NCI-H1694 (cell line): ENCODE measurements at regions not wholly inside any gene's neighbourhood (a gene's known extent, or its start where the extent isn't known, plus 50 kb on each side); places are given as distances from the start of the nearest gene placed in this dataset.

Experiments used
- DNase-seq: peaks from one replicate; lab custom pipeline; 2025; lab: John Stamatoyannopoulos, UW

DNA sequence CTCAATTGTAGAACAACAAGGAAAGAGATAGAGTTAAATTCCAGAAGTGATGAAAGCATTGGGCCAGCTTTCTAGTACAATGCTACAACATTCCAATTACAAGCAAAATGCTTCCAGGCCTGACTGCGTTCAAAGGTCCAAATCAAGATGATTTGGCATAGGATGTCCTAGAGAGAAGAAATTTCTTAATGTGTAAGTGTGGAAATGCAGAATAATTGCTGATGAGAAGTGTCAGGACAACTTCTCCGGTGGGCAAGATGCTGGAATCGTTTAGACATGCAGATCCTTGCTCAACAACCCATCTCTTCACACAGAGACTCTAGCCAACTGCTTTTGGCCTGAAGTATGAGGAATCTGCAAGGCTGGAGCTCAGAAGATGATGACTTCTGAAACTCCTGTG is 71.1 kb upstream of the PDZRN3 start:
- DNase-seq, result no peak

DNA sequence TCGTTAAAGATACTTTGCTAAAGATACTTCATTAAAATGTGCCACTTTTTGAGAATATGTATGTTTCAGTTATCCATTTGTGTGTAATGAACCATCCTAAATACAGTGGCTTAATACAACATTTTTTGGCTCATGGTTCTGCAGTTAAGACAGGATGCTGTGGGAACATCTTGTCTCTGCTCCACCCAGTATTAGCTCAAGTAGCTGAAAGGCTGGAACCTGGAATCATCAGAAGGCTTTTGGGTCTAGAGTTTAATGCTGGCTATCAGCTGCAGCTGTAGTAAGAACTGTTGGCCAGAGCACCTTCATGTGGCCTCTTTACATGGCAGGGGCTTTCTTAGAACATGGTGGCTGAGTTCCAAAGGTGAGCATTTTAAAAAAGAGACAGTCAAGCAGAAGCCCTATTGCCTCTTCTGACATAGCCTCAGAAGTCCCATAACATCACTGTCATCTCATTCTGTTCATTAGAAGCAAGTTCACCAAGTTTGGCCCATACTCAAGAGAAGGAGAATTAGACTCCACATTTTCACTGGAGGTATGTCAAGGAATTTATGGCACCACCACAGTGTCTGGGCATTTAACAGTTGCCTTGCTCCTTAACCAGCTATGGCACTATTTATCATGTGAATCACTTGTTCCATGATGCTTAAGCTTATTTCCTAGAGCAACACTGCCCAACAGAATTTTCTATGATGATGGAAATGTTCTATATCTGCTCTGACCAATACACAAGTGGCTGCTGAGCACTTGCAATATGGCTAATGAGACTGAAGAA is 70.4 kb upstream of the PDZRN3 start:
- no peak for DNase-seq

DNA sequence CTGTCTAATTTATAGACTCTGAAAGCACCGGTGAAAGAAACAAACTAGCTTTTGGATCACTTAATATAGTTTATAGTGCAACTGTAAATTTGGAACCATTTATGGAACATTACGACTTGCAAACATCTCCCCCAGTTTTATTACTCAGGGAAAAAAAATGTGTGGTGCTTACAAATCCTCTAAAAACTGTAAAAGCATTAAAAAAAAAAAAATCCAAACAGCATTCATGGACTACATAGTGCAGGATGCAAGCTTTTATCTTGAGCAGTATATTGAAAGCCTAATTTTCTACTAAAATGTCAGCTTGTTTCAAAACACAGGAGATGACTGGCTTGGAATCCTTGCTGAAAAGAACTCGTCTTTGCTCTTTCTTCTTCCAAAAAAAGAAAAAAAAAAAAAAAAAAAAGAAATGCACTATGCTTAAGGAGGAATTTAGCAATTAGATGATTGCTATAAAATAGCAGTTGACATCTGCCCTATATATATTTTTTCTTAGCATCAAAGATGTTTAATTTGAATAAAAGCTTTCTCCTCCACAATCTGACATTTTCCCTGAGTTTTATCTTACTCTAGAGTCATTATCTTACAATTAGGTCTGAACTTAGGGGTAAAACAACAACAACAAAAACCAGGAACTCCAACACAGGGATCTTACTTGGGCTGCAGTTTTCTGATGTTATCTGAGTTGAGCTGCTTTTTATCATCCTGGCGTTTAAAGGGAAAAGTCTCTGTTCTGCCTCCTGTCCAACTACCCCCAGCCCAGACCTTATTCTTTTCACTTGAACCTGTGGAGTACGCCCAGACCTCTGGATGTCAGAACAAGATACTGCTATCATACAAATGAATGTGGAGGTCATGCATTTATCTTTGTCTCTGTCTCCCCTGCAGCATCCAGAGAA is 62.6 kb upstream of the PDZRN3 start:
- no peak for DNase-seq

DNA sequence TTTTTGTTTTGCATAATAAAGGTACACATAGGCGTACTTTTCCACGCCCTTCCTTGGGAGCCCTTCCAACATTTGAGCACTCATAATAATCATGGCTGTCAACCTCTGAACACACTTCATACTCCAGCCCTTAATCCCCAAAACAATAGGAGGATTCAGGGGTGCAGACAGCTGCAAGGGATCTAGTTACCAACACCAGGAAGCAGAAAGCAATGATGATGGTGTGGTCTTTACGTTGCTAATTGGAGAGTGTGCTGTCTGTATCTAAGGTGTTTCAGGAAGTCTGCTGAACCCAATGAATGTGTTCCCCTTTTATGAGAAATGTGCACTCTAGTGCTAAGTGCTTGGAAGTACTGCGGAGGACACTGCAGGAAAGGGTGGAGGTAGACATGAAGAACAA is 60.3 kb upstream of the PDZRN3 start:
- no peak for DNase-seq

DNA sequence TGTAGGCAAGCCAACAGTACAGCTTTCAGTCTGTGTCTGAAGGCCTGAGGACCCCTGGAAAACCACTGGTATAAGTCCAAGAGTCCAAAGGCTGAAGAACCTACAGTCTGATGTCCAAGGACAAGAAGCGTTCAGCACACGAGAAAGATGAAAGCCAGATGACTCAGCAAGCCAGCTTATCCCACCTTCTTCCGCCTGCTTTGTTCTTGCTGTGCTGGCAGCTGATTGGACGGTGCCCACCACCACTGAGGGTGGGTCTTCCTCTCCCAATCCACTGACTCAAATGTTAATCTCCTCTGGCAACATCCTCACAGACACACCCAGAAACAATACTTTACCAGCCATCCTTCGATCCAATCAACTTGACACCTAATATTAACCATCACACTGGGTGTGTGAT is 59.0 kb upstream of the PDZRN3 start:
- no peak for DNase-seq

DNA sequence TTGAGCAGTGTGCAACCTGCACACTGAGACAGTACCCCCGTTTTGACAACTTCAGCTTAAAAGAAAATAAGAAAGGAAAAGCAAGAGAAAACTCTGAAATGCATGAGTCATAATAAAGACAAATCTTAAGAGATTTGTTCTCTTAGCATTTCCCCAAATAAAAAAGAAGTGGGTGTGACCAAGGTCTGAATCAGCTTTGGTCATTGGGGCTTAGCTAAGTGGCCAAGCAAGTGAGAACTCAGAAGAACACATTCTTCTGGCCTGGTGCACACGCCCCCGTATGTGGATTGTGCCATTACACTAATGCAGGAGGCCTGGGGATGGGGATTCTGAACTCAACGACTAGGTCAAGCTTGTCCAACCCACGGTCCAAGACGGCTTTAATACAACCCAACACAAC is 56.9 kb upstream of the PDZRN3 start:
- DNase-seq, result no peak

DNA sequence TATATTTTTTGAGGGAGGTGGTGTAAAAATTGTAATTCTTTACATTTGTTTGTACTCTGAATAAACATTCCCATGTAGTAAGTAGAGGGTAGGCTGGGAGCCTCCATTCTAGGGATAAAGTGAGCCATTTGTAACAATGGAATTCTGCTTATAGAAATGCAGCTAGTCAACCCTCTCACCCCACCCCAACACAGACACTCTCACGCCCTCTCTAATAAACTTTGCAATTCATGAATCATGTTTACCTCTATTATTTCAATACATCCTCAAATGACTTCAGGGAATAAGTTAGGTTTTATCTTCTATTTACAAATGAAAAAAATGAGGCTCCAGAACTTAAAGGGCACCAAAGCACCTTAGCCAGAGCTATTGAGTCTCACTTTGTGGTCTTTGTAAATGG is 56.5 kb upstream of the PDZRN3 start:
- no peak for DNase-seq

DNA sequence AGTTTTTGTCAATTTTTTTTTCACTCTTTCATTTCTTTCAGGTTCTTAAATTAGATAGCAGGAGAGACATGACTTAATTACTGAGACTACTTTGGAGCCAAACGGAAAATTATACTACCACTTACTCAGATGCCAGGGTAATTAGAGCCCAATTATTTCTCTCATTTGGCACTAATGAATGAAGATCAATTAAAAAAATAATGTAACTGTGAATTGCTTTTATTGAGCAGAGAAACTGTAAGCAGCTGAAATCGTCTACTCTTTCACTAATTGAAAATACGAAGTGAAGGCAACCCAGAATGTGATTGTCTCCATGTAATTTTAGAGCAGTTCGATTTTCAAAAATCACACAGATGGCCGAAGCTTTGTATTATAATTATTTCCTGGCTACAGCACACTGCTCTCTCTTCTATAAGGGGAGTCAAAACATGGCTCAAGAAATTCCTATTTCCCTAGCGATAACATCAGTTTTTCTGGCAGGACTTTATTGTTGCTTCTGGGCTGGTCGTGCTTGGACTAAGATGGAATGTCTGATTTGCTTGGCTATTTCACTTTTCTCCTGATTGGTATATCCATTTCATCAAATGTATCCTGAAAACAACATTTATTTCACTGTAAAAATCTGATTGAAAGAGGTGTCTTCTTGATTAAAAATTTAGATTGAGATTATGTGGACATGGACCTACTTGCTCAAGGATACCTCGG is 55.8 kb upstream of the PDZRN3 start:
- no peak for DNase-seq

DNA sequence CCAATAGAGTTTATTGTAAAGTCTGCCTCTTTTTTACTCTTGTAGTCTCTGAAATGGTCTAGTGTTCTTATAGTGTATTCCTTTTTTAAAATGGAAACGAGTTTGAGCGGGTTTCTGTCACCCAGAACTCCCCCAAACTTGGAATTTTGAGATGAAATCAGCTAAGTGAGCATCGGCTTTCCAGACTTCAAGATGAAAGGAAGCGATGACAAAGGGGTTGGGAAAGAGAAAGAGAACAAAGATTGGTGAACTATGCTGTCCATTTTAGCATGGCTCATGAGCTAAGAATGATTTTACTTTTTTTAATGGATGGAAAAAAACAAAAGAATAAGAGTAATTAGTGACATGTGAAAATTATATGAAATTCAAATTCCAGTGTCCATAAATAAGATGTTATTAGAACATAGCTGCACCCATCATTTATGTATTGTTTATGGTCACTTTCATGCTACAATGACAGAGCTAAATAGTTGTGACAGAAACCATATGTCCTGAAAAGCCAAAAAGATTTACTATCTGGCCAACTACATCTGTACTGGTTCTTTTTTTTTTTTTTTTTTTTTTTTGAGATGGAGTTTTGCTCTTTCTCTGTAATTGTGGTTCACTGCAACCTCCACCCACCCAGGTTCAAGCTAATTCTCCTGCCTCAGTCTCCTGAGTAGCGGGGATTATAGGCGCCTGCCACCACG is 52.7 kb upstream of the PDZRN3 start:
- no peak for DNase-seq
